ENCODE measurements at regions not wholly inside any gene's neighbourhood (a gene's known extent, or its start where the extent isn't known, plus 50 kb on each side); places are given as distances from the start of the nearest gene placed in this dataset.
"Not testable (repeated sequence)": the region's sequence is repeated elsewhere in the genome, so short reads cannot be mapped to it uniquely, and the experiment has no call there.

- intact Hi-C loops (cut with micrococcal nuclease): no loop called here
Measured at GRCh38 chr5:27475063-27475462, 436.7 kb upstream of the CDH9 start.

DNA sequence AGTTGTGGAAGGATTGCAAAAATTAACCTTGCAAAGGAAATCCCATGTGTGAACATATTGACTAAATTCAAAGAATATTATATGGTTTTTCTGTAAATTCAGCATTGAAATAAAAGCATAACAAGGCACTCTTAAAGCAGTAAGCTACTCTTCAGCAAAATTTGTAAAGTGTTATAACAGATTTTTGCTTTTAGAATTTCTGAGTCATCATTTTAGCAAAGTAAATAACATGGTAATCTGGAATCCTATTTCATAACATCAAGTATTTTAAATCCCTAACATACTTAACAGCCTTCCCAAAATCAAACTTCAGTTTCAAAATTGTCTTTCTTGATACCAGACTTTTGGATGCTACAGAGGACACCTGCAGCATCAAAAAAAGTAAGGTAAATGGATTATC is 436.0 kb upstream of the CDH9 start:
- intact Hi-C loops (cut with micrococcal nuclease): no loop called here

- intact Hi-C loops (cut with micrococcal nuclease): no loop called here
Measured at GRCh38 chr5:27474047-27474309, 435.6 kb upstream of the CDH9 start.

GRCh38 chr5:27473307-27474046 is 435.1 kb upstream of the CDH9 start:
- intact Hi-C loops (cut with micrococcal nuclease): no loop called here

DNA sequence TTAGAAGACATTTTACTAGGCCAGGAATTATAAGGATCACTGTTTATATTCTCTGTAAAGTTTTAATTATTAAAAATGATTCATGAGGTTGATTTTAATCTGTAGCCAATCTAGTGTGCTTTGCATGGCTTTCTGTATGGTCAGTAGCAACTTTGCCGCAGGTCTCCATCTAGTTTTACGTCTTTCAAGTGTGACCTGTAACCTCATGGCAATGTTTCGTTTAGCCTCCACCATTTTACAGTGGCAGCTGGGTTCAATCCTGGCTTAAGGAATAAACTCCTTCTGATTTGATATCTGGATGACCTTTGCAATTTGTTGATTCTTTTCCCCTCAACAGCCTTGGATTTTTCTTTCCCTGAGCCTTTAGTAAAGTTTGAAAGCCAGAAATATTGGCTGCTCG is 434.5 kb upstream of the CDH9 start:
- intact Hi-C loops (cut with micrococcal nuclease): no loop called here

- intact Hi-C loops (cut with micrococcal nuclease): no loop called here
Measured at GRCh38 chr5:27472000-27472763, 433.8 kb upstream of the CDH9 start.

DNA sequence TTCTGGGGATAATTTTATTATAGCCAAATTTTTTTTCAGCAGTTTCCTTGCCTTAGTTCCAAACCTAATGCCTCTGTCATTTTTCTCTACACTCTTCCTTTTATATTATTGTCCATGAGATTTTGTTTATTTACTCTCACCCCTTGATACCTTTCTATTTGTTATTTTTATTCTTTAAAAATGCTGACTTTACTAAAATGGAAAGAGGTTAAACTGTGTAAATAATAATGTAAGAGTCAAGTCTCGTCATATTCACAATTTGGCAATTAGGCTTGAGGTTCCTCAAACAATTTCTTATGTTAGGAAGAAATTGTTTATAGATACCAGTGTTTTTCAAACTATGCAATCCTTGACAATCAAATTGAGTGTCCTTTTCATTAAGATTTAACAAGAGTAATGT is 428.6 kb upstream of the CDH9 start:
- intact Hi-C loops (cut with micrococcal nuclease): no loop called here

- intact Hi-C loops (cut with micrococcal nuclease): no loop called here
Measured at GRCh38 chr5:27465140-27465539, 426.8 kb upstream of the CDH9 start.

DNA sequence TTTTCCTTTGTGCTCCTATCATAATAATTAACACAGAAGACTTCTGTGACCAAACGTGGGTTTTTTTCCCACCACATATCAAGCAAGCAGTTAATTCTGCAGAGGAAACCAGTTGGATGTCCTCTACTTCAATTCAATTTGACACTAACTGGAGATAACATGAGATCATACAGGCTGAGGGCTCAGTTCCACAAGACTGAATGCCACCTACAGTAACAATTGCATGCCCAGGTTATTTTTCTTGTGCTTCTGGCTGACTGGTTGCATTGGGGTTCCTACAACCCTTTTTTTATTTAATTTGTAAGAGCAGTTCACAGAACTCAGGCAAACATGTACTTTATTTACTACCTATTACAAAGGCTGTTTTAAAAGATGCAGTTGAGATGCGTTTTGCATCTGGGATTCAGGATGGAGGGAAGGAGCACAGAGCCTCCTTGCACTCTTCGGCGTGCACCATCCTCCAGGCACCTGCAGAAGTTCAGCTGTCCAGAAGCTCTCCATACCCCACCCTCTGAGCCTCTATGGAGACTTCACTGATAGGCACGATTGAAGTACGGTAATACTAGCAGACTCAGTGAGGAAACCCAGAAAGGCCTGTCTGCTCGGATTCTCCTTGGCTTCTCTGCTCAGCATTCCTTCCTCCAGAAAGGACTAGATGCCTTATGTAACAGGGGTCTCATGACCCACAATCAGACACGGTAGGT is 425.2 kb upstream of the CDH9 start:
- intact Hi-C loops (cut with micrococcal nuclease): no loop called here

- intact Hi-C loops (cut with micrococcal nuclease): no loop called here
Measured at GRCh38 chr5:27462936-27463335, 424.6 kb upstream of the CDH9 start.

DNA sequence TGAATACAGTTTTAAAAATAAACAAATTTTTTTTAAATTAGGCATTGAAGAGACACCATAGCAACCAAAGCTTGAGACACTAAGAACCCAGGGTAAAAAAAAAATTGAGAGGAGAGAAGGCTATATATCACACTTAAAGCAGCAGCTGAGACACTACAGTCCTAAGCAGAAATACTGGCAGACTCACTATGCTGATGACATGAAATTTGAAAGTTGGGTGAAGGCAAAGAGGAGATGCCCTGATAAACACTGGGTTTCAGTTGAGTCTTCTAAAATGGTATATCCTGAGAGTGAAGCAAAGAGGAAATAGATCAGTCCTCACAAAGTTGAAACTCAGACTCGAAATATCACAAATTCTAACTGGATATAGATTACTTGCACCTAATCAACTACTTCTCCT is 419.9 kb upstream of the CDH9 start:
- intact Hi-C loops (cut with micrococcal nuclease): no loop called here

GRCh38 chr5:27451377-27451776 is 413.0 kb upstream of the CDH9 start:
- intact Hi-C loops (cut with micrococcal nuclease): no loop called here

GRCh38 chr5:27450607-27451006 is 412.2 kb upstream of the CDH9 start:
- intact Hi-C loops (cut with micrococcal nuclease): no loop called here

DNA sequence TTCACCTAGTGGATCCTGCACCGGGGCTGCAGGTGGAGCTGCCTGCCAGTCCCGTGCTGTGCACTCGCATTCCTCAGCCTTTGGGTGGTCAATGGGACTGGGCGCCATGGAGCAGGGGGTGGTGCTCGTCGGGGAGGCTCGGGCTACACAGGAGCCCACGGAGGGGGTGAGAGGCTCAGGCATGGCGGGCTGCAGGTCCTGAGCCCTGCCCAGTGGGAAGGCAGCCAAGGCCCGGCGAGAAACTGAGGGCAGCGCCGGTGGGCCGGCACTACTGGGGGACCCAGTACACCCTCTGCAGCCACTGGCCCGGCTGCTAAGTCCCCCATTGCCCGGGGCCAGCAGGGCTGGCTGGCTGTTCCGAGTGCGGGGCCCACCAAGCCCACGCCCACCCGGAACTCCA is 401.0 kb upstream of the CDH9 start:
- intact Hi-C loops (cut with micrococcal nuclease): not testable (repeated sequence)

GRCh38 chr5:27437594-27438200 is 399.3 kb upstream of the CDH9 start:
- intact Hi-C loops (cut with micrococcal nuclease): no loop called here

DNA sequence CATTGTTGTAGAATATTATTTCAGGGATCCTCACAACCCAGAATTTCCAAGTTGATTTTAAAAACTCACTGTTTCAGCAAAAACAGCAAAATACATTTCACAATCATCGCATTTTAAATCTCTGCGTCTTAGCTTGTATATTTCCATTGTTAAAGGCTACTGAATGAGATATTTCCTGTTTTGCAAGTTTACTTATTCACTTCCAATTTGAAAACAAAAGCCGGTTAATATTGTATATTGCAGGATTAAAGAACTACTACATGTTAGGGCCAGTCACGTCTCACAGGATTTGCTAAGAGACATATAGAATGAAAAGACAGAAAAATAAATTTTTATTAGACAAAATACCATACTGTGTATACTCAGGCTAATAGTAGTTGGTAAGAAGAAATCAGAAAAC is 395.9 kb upstream of the CDH9 start:
- intact Hi-C loops (cut with micrococcal nuclease): no loop called here

DNA sequence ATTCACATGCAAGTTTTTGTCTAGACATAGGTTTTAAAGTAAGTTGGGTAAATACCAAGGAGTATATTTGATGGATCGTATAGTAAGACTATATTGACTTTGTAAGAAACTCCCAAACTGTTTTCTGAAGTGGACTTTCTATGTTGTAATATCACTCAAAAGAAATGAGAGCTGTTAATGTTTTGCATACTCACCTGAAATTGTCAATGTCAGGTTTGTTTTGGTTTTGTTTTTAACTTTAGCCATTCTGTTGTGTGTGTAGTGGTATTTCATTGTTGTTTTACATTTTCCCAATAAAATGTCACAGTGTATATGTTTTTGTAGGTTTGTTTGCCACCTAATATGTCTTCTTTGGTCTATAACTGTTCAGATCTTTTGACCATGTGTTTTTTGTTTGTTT is 375.7 kb upstream of the CDH9 start:
- intact Hi-C loops (cut with micrococcal nuclease): no loop called here

DNA sequence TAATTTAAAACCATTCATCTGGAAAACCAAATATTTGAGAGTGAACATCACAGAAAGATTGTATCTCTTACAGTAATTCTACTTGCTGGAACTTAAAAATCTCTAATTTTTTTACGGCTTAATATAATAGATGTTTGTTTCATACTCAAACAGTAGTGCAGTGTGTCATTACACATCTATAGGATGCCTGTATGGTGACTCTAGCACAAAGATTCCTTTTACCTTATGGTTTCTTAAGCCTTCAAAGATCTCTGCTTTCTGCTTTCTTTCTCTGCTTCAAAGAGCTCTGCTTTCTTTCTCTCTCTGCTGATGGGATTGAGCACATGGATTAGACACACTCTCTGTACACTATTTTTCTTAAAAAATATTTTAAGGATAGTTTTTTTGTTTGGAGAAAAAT is 374.0 kb upstream of the CDH9 start:
- intact Hi-C loops (cut with micrococcal nuclease): no loop called here

DNA sequence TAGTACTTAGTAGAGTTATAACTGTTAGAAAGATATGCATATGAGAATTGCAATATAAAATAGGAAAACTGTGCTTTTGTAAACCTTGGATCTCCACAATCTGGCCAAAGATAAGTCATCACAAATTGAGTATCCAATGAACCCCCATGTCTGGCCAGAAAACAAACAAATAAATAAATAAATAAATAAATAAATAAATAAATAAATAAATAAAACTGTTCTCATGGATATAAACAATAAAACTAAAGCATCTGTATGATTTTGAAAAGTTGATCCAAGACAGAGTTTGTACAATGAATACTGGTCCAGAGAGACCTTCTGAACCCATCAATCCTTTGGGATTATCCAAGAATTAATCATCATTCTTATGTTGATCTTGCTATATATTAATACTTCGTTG is 367.6 kb upstream of the CDH9 start:
- intact Hi-C loops (cut with micrococcal nuclease): no loop called here

DNA sequence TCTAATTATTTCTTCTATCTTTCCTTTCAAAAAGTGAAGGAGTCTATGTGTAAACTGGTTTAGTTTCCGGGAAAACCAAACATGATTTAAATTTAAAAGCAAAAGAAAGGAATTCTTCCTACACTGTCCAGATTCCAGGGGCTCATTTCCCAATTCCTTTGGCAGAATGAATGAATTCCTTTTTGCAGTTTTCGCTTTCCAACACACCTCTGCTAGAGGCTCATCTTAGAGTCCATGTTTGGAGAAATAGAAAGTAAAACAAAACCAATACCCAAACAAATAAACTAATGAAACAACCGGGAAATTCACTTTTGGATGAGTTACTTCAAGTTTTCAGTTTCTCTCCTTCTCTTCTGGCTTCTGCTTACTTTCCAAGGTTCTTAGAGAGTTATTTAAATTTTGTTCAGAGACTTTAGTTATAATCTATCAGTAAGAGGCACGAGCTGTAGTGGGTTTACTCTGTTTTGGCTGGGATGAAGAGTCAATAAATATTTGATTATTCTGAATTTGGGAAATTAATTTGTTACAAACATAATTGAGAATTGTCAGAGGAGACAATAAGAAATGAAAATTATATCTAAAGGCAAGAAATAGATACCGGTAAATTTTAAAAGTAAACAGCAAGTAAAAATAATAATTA is 365.0 kb upstream of the CDH9 start:
- intact Hi-C loops (cut with micrococcal nuclease): no loop called here

GRCh38 chr5:27402828-27403227 is 364.4 kb upstream of the CDH9 start:
- intact Hi-C loops (cut with micrococcal nuclease): no loop called here

- intact Hi-C loops (cut with micrococcal nuclease): no loop called here
Measured at GRCh38 chr5:27396998-27397397, 358.6 kb upstream of the CDH9 start.

Data from T-helper 1 cell treated with Interleukin-12 subunit alpha and Interleukin-12 subunit beta and Interleukin-4 antibody, amounts not matched to agents 30 ng/mL and 1 ng/mL, for 36 hours (primary cell).